SK-N-SH (cell line): ENCODE measurements at regions not wholly inside any gene's neighbourhood (a gene's known extent, or its start where the extent isn't known, plus 50 kb on each side); places are given as distances from the start of the nearest gene placed in this dataset.
"Not testable (repeated sequence)": the region's sequence is repeated elsewhere in the genome, so short reads cannot be mapped to it uniquely, and the experiment has no call there.

ENCODE experiments used
- CTCF ChIA-PET: fragments of 300-600, 350-600 bp; formaldehyde crosslinking; extraction: SDS; loops from one replicate; lab custom pipeline; 2021; lab: Yijun Ruan, JAX
- POLR2A ChIA-PET: fragments of 350-600 bp; sonication (Branson Sonifier 250); formaldehyde crosslinking; extraction: SDS; loops from one replicate; lab custom pipeline; 2020; ENCODE audit warnings: antibody characterized with exemption, inconsistent platforms; lab: Yijun Ruan, JAX
- DNase-seq: peaks from one replicate; pipeline ENCODE4 v3.0.0; 2012
- H2AFZ ChIP-seq: fragments of 200-600 bp; sonication (generic); 2 replicates; pipeline ENCODE4 v1.8.1; 2016; ENCODE audit warnings: antibody characterized with exemption, mild to moderate bottlenecking, low read depth
- H3F3A ChIP-seq: fragments of 200-600 bp; sonication (generic); replicated peaks from 2 replicates; pipeline ENCODE3; 2016; ENCODE audit warnings: antibody characterized with exemption, mild to moderate bottlenecking; ENCODE audit not compliant: insufficient read depth
- H3K27ac ChIP-seq, 2 experiments: fragments of 200-500 bp in 1 of 2; fragments of 200-600 bp in 1 of 2; sonication (Bioruptor generic) in 1 of 2; sonication (generic), shearing (Covaris generic) in 1 of 2; 2 replicates each; pipeline versions ENCODE4 v1.5.1 to v1.6.1; 2014 to 2016; ENCODE audit warnings: low read depth in 2 of 2, inconsistent platforms in 1 of 2, low read length in 1 of 2, mild to moderate bottlenecking in 1 of 2, mixed read lengths in 1 of 2
- H3K27me3 ChIP-seq: fragments of 200-600 bp; sonication (generic), shearing (Covaris generic); 2 replicates; pipeline ENCODE4 v1.6.1; 2016; ENCODE audit warnings: mixed run types; ENCODE audit not compliant: insufficient read depth
- H3K36me3 ChIP-seq, 2 experiments: fragments of 200-500 bp in 1 of 2; fragments of 200-600 bp in 1 of 2; sonication (Bioruptor generic) in 1 of 2; sonication (generic) in 1 of 2; replicated peaks in 1 of 2; 2 replicates each; pipeline versions ENCODE3 to v1.5.1; 2014 to 2016; ENCODE audit warnings: low read length in 1 of 2, mild to moderate bottlenecking in 1 of 2; ENCODE audit not compliant: insufficient read depth in 2 of 2, control insufficient read depth in 1 of 2
- H3K4me1 ChIP-seq, 2 experiments: fragments of 200-500 bp in 1 of 2; fragments of 200-600 bp in 1 of 2; sonication (Bioruptor generic) in 1 of 2; sonication (generic), shearing (Covaris generic) in 1 of 2; 2 replicates each; pipeline versions ENCODE4 v1.5.1 to v1.6.1; 2014 to 2016; ENCODE audit warnings: low read depth in 1 of 2, low read length in 1 of 2, mixed run types in 1 of 2; ENCODE audit not compliant: insufficient read depth in 2 of 2, control insufficient read depth in 1 of 2
- H3K4me2 ChIP-seq: fragments of 200-600 bp; sonication (generic), shearing (Covaris generic); 2 replicates; pipeline ENCODE4 v1.6.1; 2017; ENCODE audit warnings: mixed run types
- H3K4me3 ChIP-seq, 2 experiments: fragments of 200-500 bp in 1 of 2; fragments of 200-600 bp in 1 of 2; sonication (Bioruptor generic) in 1 of 2; sonication (generic), shearing (Covaris generic) in 1 of 2; 2 replicates each; pipeline versions ENCODE4 v1.5.1 to v1.8.1; 2014 to 2016; ENCODE audit warnings: low read depth in 2 of 2, inconsistent platforms in 1 of 2, low read length in 1 of 2, mild to moderate bottlenecking in 1 of 2, mixed read lengths in 1 of 2, moderate library complexity in 1 of 2
- H3K79me2 ChIP-seq: fragments of 200-600 bp; sonication (generic); 2 replicates; pipeline ENCODE4 v1.8.1; 2017; ENCODE audit warnings: mild to moderate bottlenecking; ENCODE audit not compliant: insufficient read depth
- H3K9ac ChIP-seq: fragments of 200-600 bp; sonication (generic); 2 replicates; pipeline ENCODE4 v1.6.1; 2017; ENCODE audit warnings: mixed run types
- H3K9me2 ChIP-seq: fragments of 200-600 bp; sonication (generic); 2 replicates; pipeline ENCODE4 v1.6.1; 2017; ENCODE audit warnings: mixed run types
- H3K9me3 ChIP-seq: fragments of 200-600 bp; sonication (generic); 2 replicates; pipeline ENCODE4 v1.6.1; 2017; ENCODE audit warnings: mixed run types, mild to moderate bottlenecking, moderate library complexity
- H4K20me1 ChIP-seq: fragments of 200-600 bp; sonication (generic); 2 replicates; pipeline ENCODE4 v1.6.1; 2017; ENCODE audit warnings: mild to moderate bottlenecking, mixed run types; ENCODE audit not compliant: insufficient read depth
- ELF1 ChIP-seq: IDR thresholded peaks from 2 replicates; pipeline ENCODE4 v1.4.0; 2012
- EP300 ChIP-seq, 2 experiments: IDR thresholded peaks; 2 replicates each; pipeline versions ENCODE4 v1.4.0 to v1.6.1; 2012; ENCODE audit warnings: borderline replicate concordance in 1 of 2, low read depth in 1 of 2, low read length in 1 of 2
- FOSL2 ChIP-seq: IDR thresholded peaks from 2 replicates; pipeline ENCODE4 v1.4.0; 2012; ENCODE audit warnings: low read depth, mild to moderate bottlenecking, moderate library complexity, borderline replicate concordance
- GATA2 ChIP-seq: sonication (generic); formaldehyde crosslinking; IDR thresholded peaks from 2 replicates; pipeline ENCODE4 v1.5.0; 2020; ENCODE audit warnings: mild to moderate bottlenecking, missing genetic modification reagents
- JUND ChIP-seq: IDR thresholded peaks from 2 replicates; pipeline ENCODE4 v1.4.0; 2012
- MXI1 ChIP-seq: IDR thresholded peaks from 2 replicates; pipeline ENCODE4 v1.6.1; 2012; ENCODE audit warnings: mild to moderate bottlenecking, low read depth, low read length, improper control_type of control experiment
- NFIC ChIP-seq: IDR thresholded peaks from 2 replicates; pipeline ENCODE4 v1.4.0; 2012; ENCODE audit warnings: borderline replicate concordance
- PBX3 ChIP-seq: IDR thresholded peaks from 2 replicates; pipeline ENCODE4; 2012
- TCF12 ChIP-seq: IDR thresholded peaks from 2 replicates; pipeline ENCODE4 v1.4.0; 2012
- TEAD4 ChIP-seq: IDR thresholded peaks from 2 replicates; pipeline ENCODE4 v1.4.0; 2012; ENCODE audit warnings: mild to moderate bottlenecking, borderline replicate concordance; ENCODE audit not compliant: insufficient read depth
- USF2 ChIP-seq: fragments of 150-350 bp; IDR thresholded peaks from 2 replicates; pipeline ENCODE4 v1.6.1; 2017; ENCODE audit warnings: antibody characterized with exemption, low read length, low read depth, borderline replicate concordance
- WGBS: methylation state at CpG from one replicate; pipeline ENCODE4 v1.1.6; 2017; ENCODE audit warnings: low lambda C conversion rate; 5-methylcytosine and 5-hydroxymethylcytosine counted together

- no peaks in the 10 kb centered on the region for H4K20me1 ChIP-seq
- POLR2A ChIA-PET: no interaction called here
- no peak overlapping the region for H2AFZ ChIP-seq
- CTCF ChIA-PET: interaction anchor here (0.8 to 1.6 kb wide), 6 partner anchors 11 to 220 kb away, joined by 3 to 8 read pairs (median 3); no protein-coding TSS in a partner anchor
- H3K36me3 ChIP-seq: no peaks in the 10 kb centered on the region
- no peaks in the 10 kb centered on the region for H3K27me3 ChIP-seq
- H3K9ac ChIP-seq: no peak overlapping the region
- peaks cover 16% of the 10 kb centered on the region for H3F3A ChIP-seq
- no peaks in the 10 kb centered on the region for H3K9me2 ChIP-seq
- H3K4me3 ChIP-seq: no peak overlapping the region
- no peak for DNase-seq
- peak overlapping the region; percentile 51 for H3K4me2 ChIP-seq
- TF ChIP-seq EP300 (IDR thresholded peaks at IDR 0.05; ENCODE audit: borderline replicate concordance in 1 of 2, low read depth in 1 of 2, low read length in 1 of 2) (peak in 1 of 2 experiments; percentile 64; a peak in 2 of 4 replicates), NFIC (peak; percentile 52), JUND (peak; percentile 62), GATA2 (CRISPR knock-in tag) (no peak), TCF12 (peak; percentile 70), MXI1 (no peak), TEAD4 (peak; percentile 51; the same call in 1 of the 2 replicates), USF2 (no peak), FOSL2 (peak; percentile 80), PBX3 (peak; percentile 31; the same call in 1 of the 2 replicates)
- 19% methylated on average over 1 of the region's 1 CpG for WGBS
- H3K79me2 ChIP-seq: no peaks in the 10 kb centered on the region
- H3K9me3 ChIP-seq: no peaks in the 10 kb centered on the region
- peak overlapping the region in 1 of 2 experiments; percentile 28; a peak in 2 of 4 replicates for H3K27ac ChIP-seq
- peaks cover 0 to 23% of the 10 kb centered on the region in 2 experiments; a peak in 3 of 4 replicates for H3K4me1 ChIP-seq
Measured at GRCh38 chr7:142563470-142563869, 185.8 kb upstream of the PRSS1 start.

- Histone ChIP-seq H4K20me1 (no peaks in the 10 kb centered on the region), H3K27ac (peak overlapping the region in 1 of 2 experiments; percentile 28; a peak in 1 of 4 replicates), H3K9ac (no peak overlapping the region), H3K4me3 (no peak overlapping the region), H3K9me2 (no peaks in the 10 kb centered on the region), H3K36me3 (no peaks in the 10 kb centered on the region), H3K4me2 (peak overlapping the region; percentile 51), H2AFZ (no peak overlapping the region), H3K9me3 (no peaks in the 10 kb centered on the region), H3K4me1 (peaks cover under 1 to 21% of the 10 kb centered on the region in 2 experiments; a peak in 3 of 4 replicates), H3K79me2 (no peaks in the 10 kb centered on the region), H3F3A (peaks cover 8% of the 10 kb centered on the region), H3K27me3 (no peaks in the 10 kb centered on the region)
- DNase-seq: no peak
- TF ChIP-seq TEAD4 (no peak), USF2 (no peak), ELF1 (no peak)
- 100% methylated on average over 1 of the region's 1 CpG for WGBS
- CTCF ChIA-PET: interaction anchor here (0.8 to 1.6 kb wide), 7 partner anchors 10 to 221 kb away, joined by 3 to 8 read pairs (median 3); no protein-coding TSS in a partner anchor
- POLR2A ChIA-PET: no interaction called here
Measured at GRCh38 chr7:142562688-142563087, 186.6 kb upstream of the PRSS1 start.

GRCh38 chr7:142561396-142561795 lies 187.9 kb upstream of the PRSS1 start:
- WGBS: 88% methylated on average over 3 of the region's 3 CpGs
- Histone ChIP-seq H3K4me1 (peaks cover 13 to 29% of the 10 kb centered on the region in 2 experiments), H3F3A (peaks cover 17% of the 10 kb centered on the region)
- H3K27me3 ChIP-seq, H3K79me2 ChIP-seq, H3K4me2 ChIP-seq, H2AFZ ChIP-seq, H4K20me1 ChIP-seq, H3K4me3 ChIP-seq, H3K36me3 ChIP-seq, H3K9me3 ChIP-seq, H3K9me2 ChIP-seq, POLR2A ChIA-PET, H3K9ac ChIP-seq, H3K27ac ChIP-seq, DNase-seq: not testable (repeated sequence)
- CTCF ChIA-PET: interaction anchor here (1.3 kb wide), 2 partner anchors 27 to 221 kb away, joined by 3 to 5 read pairs; no protein-coding TSS in a partner anchor

- H3F3A ChIP-seq: peaks cover 23% of the 10 kb centered on the region
- H3K9me2 ChIP-seq, H3K36me3 ChIP-seq, POLR2A ChIA-PET, H3K27me3 ChIP-seq, DNase-seq, H4K20me1 ChIP-seq, H3K27ac ChIP-seq, H3K79me2 ChIP-seq, CTCF ChIA-PET, H3K4me2 ChIP-seq, H3K9ac ChIP-seq, H3K9me3 ChIP-seq, H2AFZ ChIP-seq, H3K4me3 ChIP-seq: not testable (repeated sequence)
- H3K4me1 ChIP-seq: peaks cover 14 to 36% of the 10 kb centered on the region in 2 experiments
- WGBS: 70% methylated on average over 4 of the region's 6 CpGs
Measured at GRCh38 chr7:142560770-142561169, 188.5 kb upstream of the PRSS1 start.
